ENCODE measurements at regions not wholly inside any gene's neighbourhood (a gene's known extent, or its start where the extent isn't known, plus 50 kb on each side); places are given as distances from the start of the nearest gene placed in this dataset.
"Not testable (repeated sequence)": the region's sequence is repeated elsewhere in the genome, so short reads cannot be mapped to it uniquely, and the experiment has no call there.

DNA sequence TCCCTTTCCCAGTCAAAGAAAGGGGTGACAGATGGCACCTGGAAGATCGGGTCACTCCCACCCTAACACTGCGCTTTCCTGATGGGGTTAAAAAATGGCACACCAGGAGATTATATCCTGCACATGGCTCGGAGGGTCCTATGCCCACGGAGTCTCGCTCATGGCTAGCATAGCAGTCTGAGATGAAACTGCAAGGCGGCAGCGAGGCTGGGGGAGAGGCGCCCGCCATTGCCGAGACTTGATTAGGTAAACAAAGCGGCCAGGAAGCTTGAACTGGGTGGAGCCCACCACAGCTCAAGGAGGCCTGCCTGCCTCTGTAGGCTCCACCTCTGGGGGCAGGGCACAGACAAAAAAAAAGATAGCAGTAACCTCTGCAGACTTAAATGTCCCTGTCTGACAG is 875.0 kb upstream of the EPHA5 start:
- not testable (repeated sequence) for TF ChIP-seq POLR2A (IDR thresholded peaks at IDR 0.05)
- TF ChIP-seq, protein P1, sequence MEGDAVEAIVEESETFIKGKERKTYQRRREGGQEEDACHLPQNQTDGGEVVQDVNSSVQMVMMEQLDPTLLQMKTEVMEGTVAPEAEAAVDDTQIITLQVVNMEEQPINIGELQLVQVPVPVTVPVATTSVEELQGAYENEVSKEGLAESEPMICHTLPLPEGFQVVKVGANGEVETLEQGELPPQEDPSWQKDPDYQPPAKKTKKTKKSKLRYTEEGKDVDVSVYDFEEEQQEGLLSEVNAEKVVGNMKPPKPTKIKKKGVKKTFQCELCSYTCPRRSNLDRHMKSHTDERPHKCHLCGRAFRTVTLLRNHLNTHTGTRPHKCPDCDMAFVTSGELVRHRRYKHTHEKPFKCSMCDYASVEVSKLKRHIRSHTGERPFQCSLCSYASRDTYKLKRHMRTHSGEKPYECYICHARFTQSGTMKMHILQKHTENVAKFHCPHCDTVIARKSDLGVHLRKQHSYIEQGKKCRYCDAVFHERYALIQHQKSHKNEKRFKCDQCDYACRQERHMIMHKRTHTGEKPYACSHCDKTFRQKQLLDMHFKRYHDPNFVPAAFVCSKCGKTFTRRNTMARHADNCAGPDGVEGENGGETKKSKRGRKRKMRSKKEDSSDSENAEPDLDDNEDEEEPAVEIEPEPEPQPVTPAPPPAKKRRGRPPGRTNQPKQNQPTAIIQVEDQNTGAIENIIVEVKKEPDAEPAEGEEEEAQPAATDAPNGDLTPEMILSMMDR (IDR thresholded peaks at IDR 0.05): not testable (repeated sequence)
